ENCODE measurements at regions not wholly inside any gene's neighbourhood (a gene's known extent, or its start where the extent isn't known, plus 50 kb on each side); places are given as distances from the start of the nearest gene placed in this dataset.

- no peak for TF ChIP-seq CTCF (conservative IDR thresholded peaks at IDR 0.05 in 1 of 2, IDR thresholded peaks at IDR 0.05 in 1 of 2; ENCODE audit: low read depth in 1 of 2, low read length in 2 of 2)
- no peak for TF ChIP-seq EZH2 (IDR thresholded peaks at IDR 0.05; ENCODE audit: low read length, missing control alignments)
Observed at GRCh38 chr2:38138419-38138818, 62.5 kb upstream of the CYP1B1 start.
